NT2/D1 (cell line): ENCODE measurements at regions not wholly inside any gene's neighbourhood (a gene's known extent, or its start where the extent isn't known, plus 50 kb on each side); places are given as distances from the start of the nearest gene placed in this dataset.

Source experiments
- DNase-seq: peaks from one replicate; pipeline ENCODE4 v3.0.0-alpha.2; 2011; ENCODE audit warnings: low read depth, low spot score
- H3K27me3 ChIP-seq: 2 replicates; pipeline ENCODE4 v1.6.0; 2011; ENCODE audit warnings: mild to moderate bottlenecking; ENCODE audit not compliant: insufficient read length, insufficient read depth
- H3K36me3 ChIP-seq: 2 replicates; pipeline ENCODE4 v1.6.1; 2011; ENCODE audit warnings: mild to moderate bottlenecking, low read length, mixed read lengths; ENCODE audit not compliant: insufficient read depth, insufficient read length
- H3K4me1 ChIP-seq: 2 replicates; pipeline ENCODE4 v1.5.1; 2011; ENCODE audit not compliant: insufficient read depth, insufficient read length
- H3K4me3 ChIP-seq: 2 replicates; pipeline ENCODE4 v1.5.1; 2011; ENCODE audit warnings: low read depth; ENCODE audit not compliant: insufficient read length
- H3K9ac ChIP-seq: 2 replicates; pipeline ENCODE4 v1.6.0; 2011; ENCODE audit warnings: low read depth; ENCODE audit not compliant: insufficient read length
- H3K9me3 ChIP-seq: 2 replicates; pipeline ENCODE4 v1.5.1; 2011; ENCODE audit warnings: mild to moderate bottlenecking, low read length; ENCODE audit not compliant: insufficient read depth
- SUZ12 ChIP-seq: IDR thresholded peaks from 2 replicates; pipeline ENCODE4 v1.6.1; 2011; ENCODE audit not compliant: insufficient read length, insufficient read depth; ENCODE audit errors: extremely low read depth
- YY1 ChIP-seq: IDR thresholded peaks from 2 replicates; pipeline ENCODE4 v1.6.1; 2011; ENCODE audit not compliant: insufficient read length, insufficient read depth
- ZNF274 ChIP-seq: IDR thresholded peaks from 2 replicates; pipeline ENCODE4 v1.6.1; 2011; ENCODE audit warnings: mild to moderate bottlenecking, low read depth, low read length

DNA sequence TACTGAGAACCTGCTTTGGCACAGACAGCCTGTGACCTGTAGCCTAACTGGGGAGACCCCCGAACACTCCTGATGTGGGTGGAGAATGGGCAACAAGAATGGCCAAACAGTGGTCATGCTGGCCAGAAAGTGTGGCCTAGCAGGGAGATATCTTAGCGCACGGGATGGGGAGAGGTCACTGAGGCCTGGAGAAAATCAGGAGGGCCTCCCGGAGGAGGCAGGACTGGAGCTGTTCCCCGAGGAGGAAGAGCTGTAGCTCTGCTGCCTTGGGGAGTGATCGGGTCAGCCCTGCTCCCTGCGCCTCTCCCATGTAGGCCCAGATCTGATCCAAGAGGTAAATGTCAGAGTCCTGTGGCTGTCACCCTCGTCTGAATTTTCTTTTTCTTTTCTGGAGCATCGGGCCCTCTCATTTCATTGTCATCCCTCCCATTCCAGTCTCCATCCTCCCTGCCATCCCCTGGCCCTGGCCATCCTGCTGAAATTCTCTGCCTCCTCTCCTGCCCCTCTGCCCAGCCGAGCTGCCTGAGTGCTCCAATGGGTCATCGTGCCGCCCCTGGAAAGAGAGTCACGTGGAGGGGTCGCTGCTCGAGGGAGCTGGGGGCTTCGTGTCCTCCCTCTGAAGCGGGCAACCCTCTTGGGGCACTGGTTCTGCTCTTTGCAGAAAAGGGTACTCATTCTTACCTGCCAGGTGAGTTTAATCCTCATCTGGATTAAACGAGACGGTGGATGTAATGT, 242.9 kb downstream of the HAUS1 start:
- H3K4me1 ChIP-seq: peaks cover 7% of the 10 kb centered on the region
- TF ChIP-seq YY1: no peak
- TF ChIP-seq ZNF274: no peak
- TF ChIP-seq SUZ12: no peak
- H3K9me3 ChIP-seq: no peaks in the 10 kb centered on the region
- no peak overlapping the region for H3K4me3 ChIP-seq
- H3K27me3 ChIP-seq: no peaks in the 10 kb centered on the region
- no peak for DNase-seq
- H3K36me3 ChIP-seq: no peaks in the 10 kb centered on the region
- no peak overlapping the region for H3K9ac ChIP-seq

DNA sequence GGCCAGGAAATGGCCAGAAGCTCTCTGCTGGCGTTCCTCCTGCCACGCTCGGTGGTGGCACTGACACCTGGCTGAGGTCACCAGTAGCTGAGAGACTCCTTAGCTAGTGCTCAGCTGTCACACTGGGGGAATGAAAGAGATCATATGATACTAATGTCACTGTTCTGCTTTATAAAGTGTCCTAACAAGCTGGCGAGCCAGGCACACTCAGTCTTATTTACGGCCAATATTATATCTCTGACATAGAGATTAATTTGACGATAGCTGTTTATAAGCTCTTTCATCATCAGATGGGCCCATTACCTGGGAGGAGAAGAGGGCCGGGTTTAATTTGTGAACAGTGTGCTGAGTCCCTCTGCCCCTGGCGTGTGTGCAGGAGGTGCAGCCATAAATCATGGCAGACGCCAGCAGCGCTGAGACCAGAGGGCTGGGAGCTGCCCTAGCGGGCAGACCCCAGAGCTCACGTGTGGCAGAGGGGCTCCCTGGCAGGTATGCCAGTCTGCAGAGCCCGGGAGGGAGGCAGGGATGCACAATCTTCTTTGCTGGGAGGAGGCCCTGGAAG, 246.5 kb downstream of the HAUS1 start:
- H3K9me3 ChIP-seq: no peaks in the 10 kb centered on the region
- H3K4me1 ChIP-seq: no peaks in the 10 kb centered on the region
- H3K27me3 ChIP-seq: no peaks in the 10 kb centered on the region
- no peak overlapping the region for H3K4me3 ChIP-seq
- no peaks in the 10 kb centered on the region for H3K36me3 ChIP-seq
- TF ChIP-seq ZNF274 (no peak), SUZ12 (no peak), YY1 (no peak)
- no peak overlapping the region for H3K9ac ChIP-seq
- no peak for DNase-seq

DNA sequence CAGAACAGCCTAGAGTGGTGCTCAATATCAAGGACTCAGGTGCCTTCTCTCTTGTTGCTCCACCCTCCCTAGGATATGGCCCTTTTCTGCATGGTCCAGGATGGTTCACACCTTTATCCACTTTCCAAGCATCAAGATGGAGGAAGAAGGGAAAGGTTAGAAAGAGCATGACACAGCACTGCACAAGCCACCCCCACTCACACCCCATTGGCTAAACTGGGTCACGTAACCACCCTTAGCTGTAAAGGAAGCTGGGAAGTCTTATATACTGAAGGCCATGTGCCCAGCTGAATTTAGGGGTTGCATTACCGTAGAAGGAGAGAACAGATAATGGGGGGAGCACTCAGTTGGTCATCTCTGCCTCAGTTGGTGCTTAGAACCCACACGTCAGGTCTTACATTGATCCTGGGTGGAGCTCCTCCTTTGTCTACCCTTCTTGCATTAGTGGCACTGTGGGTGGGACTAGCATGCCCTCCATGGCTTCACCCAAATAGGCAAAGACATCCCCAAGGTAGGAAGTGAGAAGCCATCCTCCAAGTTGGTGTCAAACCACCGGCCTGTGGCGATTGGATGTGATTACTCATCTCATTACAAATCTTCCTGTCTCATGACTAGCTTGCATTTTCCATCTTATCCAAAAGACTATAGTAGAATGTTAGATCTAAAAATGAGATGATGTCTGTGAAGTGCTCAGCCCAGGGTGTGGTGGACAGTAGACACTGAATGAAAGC, 248.5 kb downstream of the HAUS1 start:
- TF ChIP-seq SUZ12 (no peak), YY1 (no peak), ZNF274 (no peak)
- no peaks in the 10 kb centered on the region for H3K36me3 ChIP-seq

DNA sequence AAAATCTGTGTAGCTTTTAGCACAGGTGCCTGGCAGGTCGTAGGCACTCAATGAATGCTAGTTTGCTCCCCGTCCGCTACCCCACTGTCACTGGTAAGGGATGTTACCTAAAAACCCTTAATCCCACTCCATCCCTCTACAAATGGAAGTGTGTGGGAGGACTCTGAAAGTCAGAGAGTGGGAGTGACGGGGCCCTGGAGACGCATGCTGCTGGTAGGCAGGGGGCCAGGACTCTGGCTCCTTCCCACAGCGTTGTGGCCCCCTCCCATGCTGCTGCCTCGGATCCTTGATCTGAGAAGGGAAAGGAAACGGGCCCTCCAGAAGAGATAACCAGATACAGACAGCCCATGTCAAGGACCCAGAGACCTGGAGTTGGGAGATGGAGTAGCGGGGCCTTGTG, 249.3 kb downstream of the HAUS1 start:
- no peaks in the 10 kb centered on the region; the same call in 1 of the 2 replicates for H3K9me3 ChIP-seq
- TF ChIP-seq ZNF274 (no peak), SUZ12 (no peak), YY1 (no peak)
- no peak overlapping the region for H3K4me3 ChIP-seq
- no peak for DNase-seq
- H3K27me3 ChIP-seq: no peaks in the 10 kb centered on the region
- no peak overlapping the region for H3K9ac ChIP-seq
- H3K36me3 ChIP-seq: no peaks in the 10 kb centered on the region
- peaks cover 7% of the 10 kb centered on the region for H3K4me1 ChIP-seq

More for the DNA sequence above, 248.5 kb downstream of the HAUS1 start:
- Histone ChIP-seq H3K4me1 (peaks cover under 1% of the 10 kb centered on the region), H3K9ac (no peak overlapping the region), H3K9me3 (no peaks in the 10 kb centered on the region), H3K4me3 (no peak overlapping the region), H3K27me3 (no peaks in the 10 kb centered on the region)
- no peak for DNase-seq

DNA sequence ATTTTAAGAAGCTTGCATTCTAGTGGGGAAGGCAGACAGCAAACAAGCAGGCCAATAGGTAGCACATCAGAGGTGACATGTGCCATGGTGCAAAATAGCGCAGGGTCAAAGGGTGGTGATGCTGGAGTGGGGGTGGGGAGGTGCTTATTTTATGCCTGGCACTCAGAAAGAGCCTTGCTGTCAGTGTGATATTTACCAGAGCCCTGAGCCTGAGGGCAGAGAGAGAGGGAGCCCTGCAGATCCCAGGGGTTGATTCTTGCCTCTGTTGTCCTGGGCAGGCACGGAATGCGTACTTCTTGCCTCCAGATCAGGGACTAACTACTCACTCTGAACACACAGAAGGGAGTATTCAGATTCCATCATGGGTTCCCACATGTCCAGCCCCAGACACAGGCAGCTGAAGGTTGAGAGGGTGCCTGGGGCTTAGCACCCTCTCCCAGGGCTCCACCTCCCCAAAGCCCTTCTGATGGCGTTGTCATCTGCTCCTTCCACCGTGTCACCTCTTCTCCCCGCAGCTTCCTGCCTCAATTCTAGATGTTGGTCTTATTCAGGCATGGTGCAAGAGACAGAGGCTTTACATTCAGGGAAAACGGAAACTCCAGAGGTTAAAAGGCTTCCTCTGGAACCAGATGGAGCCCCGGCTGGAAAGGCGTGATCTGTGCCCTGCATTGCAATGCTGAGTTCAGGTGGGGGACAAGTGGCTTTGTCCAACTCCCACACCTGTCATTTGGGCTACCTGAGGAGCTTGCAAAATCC, 252.3 kb downstream of the HAUS1 start:
- DNase-seq: no peak
- no peaks in the 10 kb centered on the region for H3K36me3 ChIP-seq
- H3K4me3 ChIP-seq: no peak overlapping the region
- H3K9me3 ChIP-seq: peaks cover 13% of the 10 kb centered on the region; the same call in 1 of the 2 replicates
- H3K9ac ChIP-seq: no peak overlapping the region
- TF ChIP-seq ZNF274 (no peak), SUZ12 (no peak), YY1 (no peak)
- H3K4me1 ChIP-seq: peaks cover 7% of the 10 kb centered on the region
- H3K27me3 ChIP-seq: no peaks in the 10 kb centered on the region

DNA sequence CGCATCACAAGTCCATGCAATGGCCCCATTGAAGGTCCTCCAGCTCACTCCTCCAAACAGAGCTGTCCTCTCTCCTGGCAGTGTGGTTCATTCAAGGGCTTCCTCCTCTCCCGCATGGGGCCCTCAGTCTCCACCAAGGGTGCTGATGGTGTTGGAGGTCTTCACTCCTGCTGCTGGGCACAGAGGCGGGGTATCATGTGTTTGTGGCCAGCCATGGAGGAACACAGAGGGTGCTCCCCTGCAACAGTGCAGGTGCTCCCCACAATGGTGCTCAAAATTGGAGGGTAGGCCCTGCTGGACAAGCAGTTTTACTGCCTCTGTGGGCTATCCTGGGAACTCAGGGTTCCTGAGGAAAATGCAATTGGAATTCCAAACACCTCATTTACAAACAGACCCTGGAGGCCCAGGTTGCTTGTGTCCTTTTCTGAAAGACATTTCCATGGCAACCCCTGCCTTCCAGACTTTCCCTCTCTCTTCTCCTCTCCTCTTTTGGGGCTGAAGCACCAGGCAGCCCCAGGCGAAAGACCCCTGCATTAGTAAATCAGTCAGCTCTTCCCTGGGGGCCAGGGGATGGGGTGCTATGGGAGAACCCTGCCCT, 256.0 kb downstream of the HAUS1 start:
- Histone ChIP-seq H3K27me3 (no peaks in the 10 kb centered on the region), H3K9ac (no peak overlapping the region), H3K36me3 (no peaks in the 10 kb centered on the region), H3K9me3 (peaks cover 13% of the 10 kb centered on the region; the same call in 1 of the 2 replicates), H3K4me3 (no peak overlapping the region), H3K4me1 (peaks cover 7% of the 10 kb centered on the region)
- DNase-seq: no peak
- TF ChIP-seq ZNF274: no peak
- TF ChIP-seq SUZ12: no peak
- no peak for TF ChIP-seq YY1
